Left cardiac atrium (tissue), 4 donors: ENCODE measurements at regions not wholly inside any gene's neighbourhood (a gene's known extent, or its start where the extent isn't known, plus 50 kb on each side); places are given as distances from the start of the nearest gene placed in this dataset.
"Not testable (repeated sequence)": the region's sequence is repeated elsewhere in the genome, so short reads cannot be mapped to it uniquely, and the experiment has no call there.

Experiments used
- ATAC-seq, 2 donors: fragments of 200-7000 bp; cut with Tn5 transposase; one replicate each; pipeline ENCODE4 v1.9.1; 2020; ENCODE audit warnings: mild to moderate bottlenecking in 2 of 2, moderate library complexity in 2 of 2
- DNase-seq: peaks from one replicate; pipeline ENCODE4 v3.0.0-alpha.2; 2020
- intact Hi-C, 2 donors: fragments of 100-400 bp; cut with DNase I; formaldehyde crosslinking; loops; one replicate each; pipeline versions ENCODE4 v1.14.1 to v1.15.1; 2022 to 2023
- donor health status: DM: no; HTN: yes; CAD: no.
- donor health status: DM: no; HTN: yes; CAD: no; lungs with severe emphysema.
- donor health status: DM: yes; HTN: yes; CAD: no.
- donor health status: Dilated cardiomyopathy.

DNA sequence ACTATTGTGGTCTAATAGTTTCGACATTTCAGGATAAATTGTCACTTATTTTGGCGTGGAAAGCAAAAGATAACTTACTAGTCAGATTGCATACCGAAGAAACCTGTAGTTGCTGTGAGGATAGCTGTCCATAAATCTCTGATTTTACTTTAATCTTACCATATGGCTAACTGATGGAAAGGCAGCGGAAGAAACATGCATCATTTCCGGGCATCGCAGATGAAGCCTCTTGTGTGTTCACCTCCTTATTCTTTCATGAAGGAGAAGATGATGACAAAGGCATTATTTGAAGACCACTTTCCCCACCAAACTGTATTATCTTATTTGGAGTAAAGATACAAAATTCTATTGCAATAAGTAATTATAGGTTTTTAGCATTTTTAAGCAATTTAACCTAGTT is 763.6 kb upstream of the SLITRK6 start:
- DNase-seq (no peak), ATAC-seq (no peak)
- intact Hi-C loops: no loop called here

GRCh38 chr13:86563308-86563707 is 764.1 kb upstream of the SLITRK6 start:
- intact Hi-C loops: no loop called here
- ATAC-seq: no peak

DNA sequence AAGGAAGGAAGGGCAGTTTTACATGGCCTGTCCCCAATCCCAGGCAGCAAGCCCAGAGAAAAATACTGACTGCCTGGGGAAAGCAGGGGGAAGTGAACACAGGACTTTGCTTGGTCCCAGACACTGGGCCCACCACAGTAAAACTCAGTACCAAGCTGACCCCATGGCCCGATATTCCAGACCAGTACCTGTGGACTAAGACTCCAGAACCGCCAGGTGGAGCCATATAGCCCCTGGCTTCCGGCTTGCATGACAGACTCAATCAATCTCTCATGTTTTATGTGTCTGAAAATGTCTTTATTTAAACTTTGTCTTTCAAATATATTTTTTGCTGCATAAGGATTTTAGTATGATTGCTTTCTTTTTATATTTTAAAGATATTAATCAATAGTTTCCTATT is 767.9 kb upstream of the SLITRK6 start:
- DNase-seq: no peak
- ATAC-seq: no peak
- intact Hi-C loops: no loop called here

More at GRCh38 chr13:86563308-86563707, 764.1 kb upstream of the SLITRK6 start:
- no peak for DNase-seq

GRCh38 chr13:86569119-86569518 is 769.9 kb upstream of the SLITRK6 start:
- intact Hi-C loops: no loop called here
- DNase-seq: no peak
- ATAC-seq: no peak

DNA sequence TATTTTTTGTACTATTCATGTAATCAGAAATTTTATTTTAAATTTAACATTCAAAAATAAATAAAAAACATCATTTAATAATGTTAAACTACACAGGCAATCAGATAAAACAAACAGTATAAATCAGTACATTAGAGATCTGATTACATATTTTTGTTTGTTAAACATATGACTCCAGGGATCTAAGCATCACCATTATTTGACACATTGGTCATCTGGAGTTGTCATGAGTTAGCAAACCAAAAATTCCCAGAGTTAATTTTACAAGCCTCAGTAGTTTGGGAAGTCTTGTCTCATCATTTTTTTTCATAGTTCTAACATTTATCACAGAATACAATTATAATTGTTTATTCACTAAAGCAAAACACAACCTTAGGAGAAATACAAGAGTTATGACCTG is 770.8 kb upstream of the SLITRK6 start:
- no peak for DNase-seq
- ATAC-seq: no peak
- intact Hi-C loops: no loop called here

GRCh38 chr13:86572115-86572514 is 772.9 kb upstream of the SLITRK6 start:
- intact Hi-C loops: no loop called here
- no peak for ATAC-seq
- DNase-seq: no peak

DNA sequence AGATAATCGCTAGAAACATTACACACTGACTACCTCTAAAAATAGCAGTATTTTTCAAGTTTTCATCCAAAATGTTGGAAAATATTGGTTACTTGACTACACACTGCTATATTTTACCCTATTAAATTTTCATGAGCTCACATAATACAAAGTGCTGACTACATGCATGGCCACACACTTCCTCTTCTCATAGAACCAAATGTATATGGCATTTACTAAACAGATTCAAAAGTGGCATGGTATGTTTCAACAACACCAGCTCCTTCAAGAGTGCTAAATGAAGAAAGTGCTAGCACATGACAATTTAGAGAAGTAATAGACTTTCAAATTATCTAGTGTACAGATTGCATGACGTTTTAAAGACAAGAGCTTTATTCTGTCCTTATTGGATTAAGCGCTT is 780.4 kb upstream of the SLITRK6 start:
- ATAC-seq (no peak), DNase-seq (no peak)
- intact Hi-C loops: no loop called here

DNA sequence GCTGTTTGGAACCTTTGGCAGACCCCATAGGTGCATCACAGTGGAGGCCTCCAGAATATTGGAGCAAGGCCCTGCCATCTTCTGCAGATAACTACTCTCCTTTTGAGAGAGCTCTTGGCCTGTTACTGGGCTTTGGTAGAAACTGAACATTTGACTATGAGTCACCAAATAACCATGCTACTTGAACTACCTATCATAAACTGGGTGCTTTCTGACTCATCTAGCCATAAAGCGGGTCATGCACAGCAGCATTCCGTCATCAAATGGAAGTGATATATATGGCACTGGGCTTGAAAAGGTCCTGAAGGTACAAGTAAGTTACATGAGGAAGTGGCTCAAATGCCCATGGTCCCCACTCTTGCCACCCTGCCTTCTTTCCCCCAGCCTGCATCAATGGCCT is 782.5 kb upstream of the SLITRK6 start:
- no peak for DNase-seq
- no peak for ATAC-seq
- intact Hi-C loops: no loop called here

GRCh38 chr13:86584301-86584700 is 785.1 kb upstream of the SLITRK6 start:
- ATAC-seq (no peak), DNase-seq (no peak)
- intact Hi-C loops: no loop called here

GRCh38 chr13:86585835-86586234 is 786.6 kb upstream of the SLITRK6 start:
- peak in 1 of 2 donors; percentile 34 for ATAC-seq
- DNase-seq: peak; percentile 18
- intact Hi-C loops: no loop called here

DNA sequence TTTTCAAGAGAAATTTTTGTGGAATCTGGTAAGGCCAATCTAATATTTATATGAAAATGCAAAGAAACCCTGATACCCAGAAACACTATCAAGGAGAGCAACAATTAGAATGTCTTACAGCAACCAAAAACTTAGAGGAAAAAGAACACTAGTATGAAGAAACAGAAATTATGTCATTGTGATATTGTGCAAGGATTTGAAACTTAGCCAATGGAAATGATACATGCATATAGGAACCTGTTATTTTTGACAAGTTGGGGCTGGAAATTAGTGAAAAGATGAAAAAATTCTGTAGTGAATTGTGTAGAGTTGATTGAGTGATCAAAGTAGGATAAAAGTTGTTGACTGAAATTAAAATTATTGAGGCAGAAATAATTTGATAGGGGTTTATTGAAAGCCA is 792.6 kb upstream of the SLITRK6 start:
- ATAC-seq: no peak
- intact Hi-C loops: no loop called here
- no peak for DNase-seq

GRCh38 chr13:86601351-86601750 is 802.1 kb upstream of the SLITRK6 start:
- intact Hi-C loops: no loop called here
- no peak for DNase-seq
- ATAC-seq: no peak

DNA sequence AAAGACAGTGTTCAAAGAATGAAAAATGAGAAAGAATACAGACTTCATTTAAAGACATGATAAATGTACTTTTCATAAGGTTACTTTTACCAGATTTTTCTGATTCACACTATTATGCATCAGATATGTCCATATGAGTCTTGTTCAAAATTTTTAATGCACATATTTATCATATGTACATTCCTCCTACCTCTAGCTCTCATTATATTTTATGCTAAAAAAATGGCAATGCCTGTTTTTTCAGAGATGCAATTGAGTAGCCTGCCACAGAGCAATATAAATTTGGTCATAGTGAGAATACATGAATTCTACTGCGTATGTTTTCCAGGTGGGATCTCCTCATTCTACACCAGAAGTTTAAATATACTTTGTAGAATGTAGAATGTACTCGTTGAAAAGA is 807.0 kb upstream of the SLITRK6 start:
- no peak for DNase-seq
- intact Hi-C loops: no loop called here
- ATAC-seq: no peak

DNA sequence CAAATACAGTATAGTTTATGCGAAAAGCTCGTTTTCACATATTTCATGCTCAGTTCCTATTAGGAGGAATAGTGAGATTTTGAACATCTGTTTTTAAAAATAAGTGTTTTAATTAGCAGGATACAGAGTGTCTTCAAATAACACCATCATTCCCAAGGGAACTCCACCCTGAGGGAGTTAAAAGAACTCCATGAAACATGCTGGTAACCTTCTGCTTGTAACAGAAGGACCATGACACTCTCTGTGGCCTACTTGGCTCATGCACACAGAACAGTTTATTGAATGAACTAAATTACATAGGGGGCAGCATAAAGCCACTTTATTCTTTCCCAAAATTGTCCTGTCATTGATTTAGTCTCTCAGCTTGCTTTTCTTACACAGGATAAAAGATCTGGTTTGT is 809.5 kb upstream of the SLITRK6 start:
- no peak for ATAC-seq
- intact Hi-C loops: no loop called here

DNA sequence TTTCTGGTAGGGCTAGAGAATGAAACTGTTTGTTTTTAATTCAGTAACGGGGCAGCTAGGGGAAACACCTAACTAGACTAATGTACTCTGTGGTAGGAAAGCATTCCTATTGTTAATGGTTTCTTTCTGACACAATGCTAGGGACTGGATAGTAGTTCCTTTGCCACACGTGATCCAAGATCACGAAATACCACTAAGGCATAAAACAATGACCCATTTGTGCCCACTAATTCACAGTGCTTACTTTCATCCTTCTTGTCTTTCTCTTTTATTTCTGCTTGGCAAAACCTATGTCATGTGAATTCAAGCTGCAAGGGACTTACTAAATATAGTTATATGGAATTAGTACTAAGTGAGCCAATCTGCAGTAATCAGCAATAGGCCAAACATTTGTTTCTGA is 834.1 kb upstream of the SLITRK6 start:
- intact Hi-C loops: no loop called here
- ATAC-seq (no peak), DNase-seq (no peak)

More for the DNA sequence above, 809.5 kb upstream of the SLITRK6 start:
- no peak for DNase-seq

DNA sequence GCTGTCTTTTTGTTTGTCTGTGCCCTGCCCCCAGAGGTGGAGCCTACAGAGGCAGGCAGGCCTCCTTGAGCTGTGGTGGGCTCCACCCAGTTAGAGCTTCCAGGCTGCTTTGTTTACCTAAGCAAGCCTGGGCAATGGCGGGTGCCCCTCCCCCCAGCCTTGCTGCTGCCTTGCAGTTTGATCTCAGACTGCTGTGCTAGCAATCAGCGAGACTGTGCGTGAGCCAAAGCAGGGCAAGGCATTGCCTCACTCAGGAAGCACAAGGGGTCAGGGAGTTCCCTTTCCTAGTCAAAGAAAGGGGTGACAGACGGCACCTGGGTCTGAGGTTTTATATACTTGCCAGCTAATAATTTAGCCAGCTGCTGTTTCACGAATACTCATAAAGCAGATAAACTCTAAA is 852.0 kb upstream of the SLITRK6 start:
- intact Hi-C loops, DNase-seq: not testable (repeated sequence)

DNA sequence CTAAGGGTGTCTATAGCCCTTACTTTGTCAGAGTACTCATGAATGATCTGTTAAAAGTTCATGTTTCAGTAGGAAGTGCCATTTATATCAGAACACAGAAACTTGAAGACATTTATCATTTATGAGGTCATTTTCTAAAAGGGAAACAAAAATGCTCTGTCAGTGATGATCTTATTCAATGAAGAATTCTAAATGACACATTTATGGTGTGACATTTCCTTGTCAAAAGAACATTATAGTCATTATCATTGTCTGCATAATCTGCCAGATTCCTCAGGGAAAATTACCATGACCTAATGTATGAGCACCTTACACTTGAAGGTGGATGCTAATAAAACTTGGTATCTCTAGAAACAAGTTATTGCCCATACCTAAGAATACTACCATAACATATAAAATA is 853.8 kb upstream of the SLITRK6 start:
- ATAC-seq (no peak), DNase-seq (no peak)
- intact Hi-C loops: no loop called here

More for the DNA sequence above, 852.0 kb upstream of the SLITRK6 start:
- not testable (repeated sequence) for ATAC-seq

DNA sequence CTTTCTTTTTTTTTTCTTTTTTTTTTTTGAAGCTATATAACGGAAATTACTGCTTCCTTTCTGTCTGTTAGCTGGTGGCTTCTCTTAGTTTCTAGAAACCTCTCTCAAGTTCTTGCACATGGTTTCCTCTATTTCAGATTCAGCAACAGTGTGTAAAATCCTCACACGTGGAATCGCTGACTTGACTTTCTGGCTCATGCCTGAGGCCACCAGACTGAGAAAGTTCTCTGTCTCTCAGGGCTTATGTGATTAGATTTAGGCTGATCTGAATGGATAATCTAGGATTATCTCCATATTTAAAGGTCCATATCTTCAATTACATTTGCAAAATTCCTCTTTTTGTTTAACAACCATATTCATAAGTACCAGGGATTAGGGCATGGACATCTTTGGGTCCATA is 856.3 kb upstream of the SLITRK6 start:
- intact Hi-C loops: no loop called here
- ATAC-seq (no peak), DNase-seq (no peak)

GRCh38 chr13:86660090-86660489 is 860.9 kb upstream of the SLITRK6 start:
- intact Hi-C loops: no loop called here
- ATAC-seq (no peak), DNase-seq (no peak)

DNA sequence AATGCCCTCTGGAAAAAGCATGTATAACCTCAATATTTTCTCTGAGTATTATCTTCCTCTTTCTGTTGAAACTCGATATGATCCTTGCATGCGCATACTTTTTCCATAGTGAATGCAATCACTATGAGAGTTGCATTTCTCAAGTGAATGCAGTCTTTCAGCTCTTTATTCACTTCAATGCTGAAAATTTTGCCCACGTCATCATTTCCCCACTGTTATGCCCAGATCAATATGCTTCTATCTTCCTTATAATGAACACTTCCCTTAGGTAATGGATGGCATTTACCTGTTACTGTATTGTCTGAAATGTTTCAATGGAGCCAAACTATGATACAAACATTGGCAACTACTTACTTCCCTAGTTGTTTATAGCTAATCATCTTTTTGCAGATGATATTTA is 866.6 kb upstream of the SLITRK6 start:
- ATAC-seq (no peak), DNase-seq (no peak)
- intact Hi-C loops: no loop called here

DNA sequence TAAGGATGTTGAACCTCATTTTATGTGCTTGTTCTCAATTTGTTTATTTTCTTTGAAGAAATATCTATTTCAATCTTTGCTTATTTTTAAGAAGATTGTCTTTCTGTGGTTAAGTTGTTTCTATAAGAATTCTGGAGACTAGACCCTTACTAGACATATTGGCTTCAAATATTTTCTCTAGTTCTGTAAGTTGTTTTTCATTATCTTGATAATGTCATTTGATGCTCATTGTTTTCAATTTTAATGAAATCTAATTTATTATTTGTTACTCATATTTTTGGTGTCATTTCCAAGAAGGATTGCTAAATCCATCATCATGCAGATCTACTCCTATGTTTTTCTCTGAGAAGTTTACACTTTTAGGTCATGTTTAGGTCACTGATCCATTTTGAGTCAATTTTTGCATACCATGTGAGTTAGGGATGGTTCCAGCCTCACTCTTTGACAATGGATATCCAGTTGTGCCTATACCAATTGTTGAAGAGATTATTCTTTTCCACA is 874.8 kb upstream of the SLITRK6 start:
- ATAC-seq (no peak), DNase-seq (no peak)
- intact Hi-C loops: no loop called here

GRCh38 chr13:86681223-86681622 is 882.0 kb upstream of the SLITRK6 start:
- DNase-seq (no peak), ATAC-seq (no peak)
- intact Hi-C loops: no loop called here
